Mesendoderm (in vitro differentiated cells): ENCODE measurements at regions not wholly inside any gene's neighbourhood (a gene's known extent, or its start where the extent isn't known, plus 50 kb on each side); places are given as distances from the start of the nearest gene placed in this dataset.
A peak's percentile ranks its signal among the peaks of the same experiment; 100 is the strongest.

Experiments used
- DNase-seq: peaks from one replicate; pipeline ENCODE4 v3.0.0; 2013
- H2AK5ac ChIP-seq: 2 replicates; pipeline ENCODE4 v1.6.1; 2013; ENCODE audit warnings: low read length, inconsistent platforms
- H2BK120ac ChIP-seq: 2 replicates; pipeline ENCODE4 v1.6.1; 2013; ENCODE audit warnings: low read depth, mild to moderate bottlenecking, low read length, moderate library complexity, mixed read lengths
- H2BK15ac ChIP-seq: replicated peaks from 2 replicates; pipeline ENCODE4 v1.6.1; 2013; ENCODE audit warnings: low read depth, mild to moderate bottlenecking, moderate library complexity
- H2BK5ac ChIP-seq: 2 replicates; pipeline ENCODE4 v1.6.1; 2013; ENCODE audit warnings: low read length, inconsistent platforms
- H3K18ac ChIP-seq: 2 replicates; pipeline ENCODE4 v1.6.1; 2013; ENCODE audit warnings: mild to moderate bottlenecking, low read length, mixed read lengths
- H3K23ac ChIP-seq: one replicate; pipeline ENCODE4 v1.6.1; 2013; ENCODE audit warnings: low read length
- H3K27ac ChIP-seq: 2 replicates; pipeline ENCODE4 v1.5.1; 2013; ENCODE audit warnings: low read depth, mild to moderate bottlenecking, inconsistent platforms, low read length, moderate library complexity
- H3K27me3 ChIP-seq: 2 replicates; pipeline ENCODE4 v1.6.1; 2013; ENCODE audit warnings: low read length, control low read depth, mild to moderate bottlenecking, inconsistent platforms; ENCODE audit not compliant: insufficient read depth, poor library complexity
- H3K36me3 ChIP-seq: 2 replicates; pipeline ENCODE4 v1.6.1; 2013; ENCODE audit warnings: low read length, inconsistent platforms; ENCODE audit not compliant: control insufficient read depth, insufficient read depth
- H3K4ac ChIP-seq: one replicate; pipeline ENCODE4 v1.6.1; 2013; ENCODE audit warnings: low read depth, mild to moderate bottlenecking, low read length, moderate library complexity
- H3K4me1 ChIP-seq: 2 replicates; pipeline ENCODE4 v1.6.1; 2013; ENCODE audit warnings: low read depth, low read length, inconsistent platforms; ENCODE audit not compliant: control insufficient read depth
- H3K4me2 ChIP-seq: 2 replicates; pipeline ENCODE4 v1.6.1; 2013; ENCODE audit warnings: low read length
- H3K4me3 ChIP-seq: 2 replicates; pipeline ENCODE4 v1.5.1; 2013; ENCODE audit warnings: mild to moderate bottlenecking, low read length
- H3K56ac ChIP-seq: one replicate; pipeline ENCODE4 v1.6.1; 2013; ENCODE audit warnings: low read length
- H3K79me1 ChIP-seq: 2 replicates; pipeline ENCODE4 v1.6.1; 2013; ENCODE audit warnings: low read length, inconsistent platforms
- H3K79me2 ChIP-seq: 2 replicates; pipeline ENCODE4 v1.6.1; 2013; ENCODE audit warnings: mild to moderate bottlenecking, low read length; ENCODE audit not compliant: control insufficient read depth, insufficient read depth
- H3K9ac ChIP-seq: 2 replicates; pipeline ENCODE4 v1.6.1; 2013; ENCODE audit warnings: low read length, inconsistent platforms
- H4K5ac ChIP-seq: one replicate; pipeline ENCODE4 v1.6.1; 2013; ENCODE audit warnings: low read length
- H4K8ac ChIP-seq: one replicate; pipeline ENCODE4 v1.6.1; 2013; ENCODE audit warnings: low read depth, mild to moderate bottlenecking, control low read depth, low read length, moderate library complexity
- WGBS: extraction: QIAGEN DNeasy Blood & Tissue Kit; methylation state at CpG from one replicate; pipeline ENCODE4 v1.1.7; 2013; ENCODE audit warnings: low lambda C conversion rate, missing lambda C conversion rate; ENCODE audit not compliant: insufficient coverage; ENCODE audit errors: extremely low coverage; 5-methylcytosine and 5-hydroxymethylcytosine counted together

- Histone ChIP-seq H2BK5ac (no peak overlapping the region), H3K27ac (no peak overlapping the region), H4K5ac (no peak overlapping the region), H3K9ac (no peak overlapping the region), H2BK15ac (no peak overlapping the region), H3K27me3 (no peaks in the 10 kb centered on the region), H3K79me1 (no peaks in the 10 kb centered on the region), H3K23ac (no peak overlapping the region), H2AK5ac (no peak overlapping the region), H3K4me2 (no peak overlapping the region), H3K56ac (no peak overlapping the region), H3K4me1 (no peaks in the 10 kb centered on the region), H3K36me3 (no peaks in the 10 kb centered on the region), H3K4ac (no peak overlapping the region), H4K8ac (no peak overlapping the region), H3K18ac (no peak overlapping the region), H2BK120ac (no peak overlapping the region), H3K4me3 (no peak overlapping the region), H3K79me2 (no peaks in the 10 kb centered on the region)
- DNase-seq: no peak
- no CpG with 5 or more reads among the region's 3 CpGs for WGBS
These were observed 645.2 kb downstream of the LMO4 start for GRCh38 chr1:87973896-87974295.

GRCh38 chr1:87976316-87976715 is 647.6 kb downstream of the LMO4 start:
- Histone ChIP-seq H3K4ac (no peak overlapping the region), H3K9ac (no peak overlapping the region)

GRCh38 chr1:87977145-87977544 is 648.5 kb downstream of the LMO4 start:
- Histone ChIP-seq H2AK5ac (no peak overlapping the region), H3K23ac (no peak overlapping the region), H2BK15ac (no peak overlapping the region), H3K4me2 (no peak overlapping the region), H3K4me3 (no peak overlapping the region), H3K56ac (no peak overlapping the region), H3K9ac (no peak overlapping the region), H3K4ac (no peak overlapping the region), H2BK5ac (no peak overlapping the region), H3K4me1 (no peaks in the 10 kb centered on the region), H2BK120ac (no peak overlapping the region), H3K27ac (no peak overlapping the region), H3K79me2 (no peaks in the 10 kb centered on the region), H3K79me1 (no peaks in the 10 kb centered on the region), H4K5ac (no peak overlapping the region), H3K27me3 (no peaks in the 10 kb centered on the region), H3K18ac (no peak overlapping the region), H4K8ac (no peak overlapping the region), H3K36me3 (no peaks in the 10 kb centered on the region)
- DNase-seq: no peak
- no CpG with 5 or more reads among the region's 2 CpGs for WGBS

More at GRCh38 chr1:87976316-87976715, 647.6 kb downstream of the LMO4 start:
- Histone ChIP-seq H3K79me1 (no peaks in the 10 kb centered on the region), H3K56ac (no peak overlapping the region), H3K18ac (no peak overlapping the region), H2BK15ac (no peak overlapping the region), H2AK5ac (no peak overlapping the region), H4K5ac (no peak overlapping the region), H3K36me3 (no peaks in the 10 kb centered on the region), H3K4me2 (no peak overlapping the region), H3K23ac (no peak overlapping the region), H3K4me3 (no peak overlapping the region), H2BK120ac (no peak overlapping the region), H3K79me2 (no peaks in the 10 kb centered on the region), H3K27me3 (no peaks in the 10 kb centered on the region), H4K8ac (no peak overlapping the region), H2BK5ac (no peak overlapping the region), H3K4me1 (no peaks in the 10 kb centered on the region), H3K27ac (no peak overlapping the region)
- no peak for DNase-seq

- Histone ChIP-seq H3K27me3 (no peaks in the 10 kb centered on the region), H3K36me3 (no peaks in the 10 kb centered on the region), H2BK5ac (no peak overlapping the region), H3K4me3 (no peak overlapping the region), H2BK120ac (no peak overlapping the region), H3K27ac (no peak overlapping the region), H3K23ac (no peak overlapping the region), H2AK5ac (no peak overlapping the region), H4K5ac (no peak overlapping the region), H3K4ac (no peak overlapping the region), H3K79me1 (no peaks in the 10 kb centered on the region), H3K56ac (no peak overlapping the region), H3K4me2 (no peak overlapping the region), H3K18ac (no peak overlapping the region), H2BK15ac (no peak overlapping the region), H3K79me2 (no peaks in the 10 kb centered on the region), H4K8ac (no peak overlapping the region), H3K9ac (no peak overlapping the region), H3K4me1 (no peaks in the 10 kb centered on the region)
- no CpG with 5 or more reads among the region's 2 CpGs for WGBS
- DNase-seq: no peak
These were observed 650.4 kb downstream of the LMO4 start for GRCh38 chr1:87979079-87979478.

- Histone ChIP-seq H2AK5ac (no peak overlapping the region), H3K4me3 (no peak overlapping the region), H2BK120ac (no peak overlapping the region), H4K8ac (no peak overlapping the region), H3K36me3 (no peaks in the 10 kb centered on the region), H4K5ac (no peak overlapping the region), H3K18ac (no peak overlapping the region), H3K4ac (no peak overlapping the region), H3K27ac (no peak overlapping the region), H3K23ac (no peak overlapping the region), H3K27me3 (no peaks in the 10 kb centered on the region), H2BK15ac (no peak overlapping the region), H3K4me1 (no peaks in the 10 kb centered on the region), H3K79me2 (no peaks in the 10 kb centered on the region), H2BK5ac (no peak overlapping the region), H3K4me2 (no peak overlapping the region), H3K9ac (no peak overlapping the region), H3K56ac (no peak overlapping the region), H3K79me1 (no peaks in the 10 kb centered on the region)
- WGBS: no CpG with 5 or more reads among the region's 3 CpGs
- no peak for DNase-seq
These were observed 651.8 kb downstream of the LMO4 start for GRCh38 chr1:87980494-87980893.

GRCh38 chr1:87981386-87981785 is 652.7 kb downstream of the LMO4 start:
- Histone ChIP-seq H3K4me2 (no peak overlapping the region), H3K27ac (no peak overlapping the region), H2BK120ac (no peak overlapping the region), H3K9ac (no peak overlapping the region), H2BK15ac (no peak overlapping the region), H3K79me2 (no peaks in the 10 kb centered on the region), H3K4me3 (no peak overlapping the region), H3K79me1 (no peaks in the 10 kb centered on the region), H4K8ac (peak overlapping the region; percentile 17), H3K27me3 (no peaks in the 10 kb centered on the region), H3K18ac (no peak overlapping the region), H3K4me1 (no peaks in the 10 kb centered on the region), H3K4ac (no peak overlapping the region), H2BK5ac (no peak overlapping the region), H3K36me3 (no peaks in the 10 kb centered on the region), H3K23ac (no peak overlapping the region), H3K56ac (no peak overlapping the region), H2AK5ac (no peak overlapping the region), H4K5ac (no peak overlapping the region)
- 100% methylated on average over 1 of the region's 2 CpGs for WGBS
- no peak for DNase-seq
